Activated CD8-positive, alpha-beta T cell treated with anti-CD3 and anti-CD28 coated beads for 36 hours (primary cell): ENCODE measurements at regions not wholly inside any gene's neighbourhood (a gene's known extent, or its start where the extent isn't known, plus 50 kb on each side); places are given as distances from the start of the nearest gene placed in this dataset.
"Not testable (repeated sequence)": the region's sequence is repeated elsewhere in the genome, so short reads cannot be mapped to it uniquely, and the experiment has no call there.

Experiments used
- ATAC-seq: fragments of 200-7000 bp; cut with Tn5 transposase; one replicate; pipeline ENCODE4 v1.10.0; 2021; ENCODE audit warnings: mild to moderate bottlenecking, moderate library complexity
- CTCF ChIA-PET: fragments of 350-600 bp; sonication (Branson Sonifier 250); formaldehyde crosslinking; loops from one replicate; lab custom pipeline; 2021; ENCODE audit warnings: antibody characterized with exemption; lab: Charles Lee
- POLR2A ChIA-PET: fragments of 350-600 bp; sonication (Branson Sonifier 250); formaldehyde crosslinking; loops from one replicate; lab custom pipeline; 2021; ENCODE audit warnings: antibody characterized with exemption; lab: Charles Lee
- DNase-seq: peaks from one replicate; pipeline ENCODE4 v3.0.0-alpha.2; 2020
- H3K27ac Mint-ChIP-seq: one replicate; pipeline ENCODE4 v1.8.0; 2021; ENCODE audit warnings: mild to moderate bottlenecking, mixed read lengths
- H3K27me3 Mint-ChIP-seq: one replicate; pipeline ENCODE4 v1.8.0; 2021; ENCODE audit warnings: mixed read lengths
- H3K36me3 Mint-ChIP-seq: one replicate; pipeline ENCODE4 v1.8.0; 2021; ENCODE audit warnings: low read depth, mixed read lengths
- H3K4me1 Mint-ChIP-seq: one replicate; pipeline ENCODE4 v1.8.0; 2021; ENCODE audit warnings: low read depth, mixed read lengths
- H3K4me3 Mint-ChIP-seq: one replicate; pipeline ENCODE4 v1.8.0; 2021; ENCODE audit warnings: mild to moderate bottlenecking, moderate library complexity, mixed read lengths
- H3K9me3 Mint-ChIP-seq: one replicate; pipeline ENCODE4 v1.8.0; 2021; ENCODE audit warnings: mixed read lengths
- CTCF ChIP-seq: fragments of 200-600 bp; IDR thresholded peaks from one replicate; pipeline ENCODE4 v1.8.0; 2022; ENCODE audit warnings: antibody characterized with exemption, mild to moderate bottlenecking
- intact Hi-C: fragments of 100-400 bp; cut with micrococcal nuclease; formaldehyde crosslinking; loops from one replicate; pipeline ENCODE4 v1.10.0; 2022

DNA sequence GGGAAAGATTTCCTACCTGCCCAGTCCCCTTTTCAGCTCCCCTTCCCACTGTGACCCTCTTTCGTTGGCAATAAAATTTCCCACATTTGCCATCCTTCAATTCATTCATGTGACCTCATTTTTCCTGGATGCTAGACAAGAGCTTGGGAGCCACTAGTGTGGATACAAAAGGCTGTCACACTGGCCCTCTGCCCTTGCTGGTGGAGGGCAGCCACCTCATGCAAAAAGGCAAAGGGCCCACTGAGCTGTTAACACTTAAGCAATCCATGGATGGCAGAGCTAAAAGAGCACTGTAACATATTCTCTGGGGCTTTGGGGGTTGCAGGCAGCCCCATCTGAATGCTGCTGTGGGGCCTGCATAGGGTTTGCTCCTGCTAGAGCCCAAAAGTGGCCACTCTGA is 315.1 kb downstream of the NEBL start:
- Mint-ChIP-seq H3K27me3 (no peaks in the 10 kb centered on the region), H3K4me1 (no peaks in the 10 kb centered on the region), H3K27ac (no peak overlapping the region), H3K36me3 (no peaks in the 10 kb centered on the region), H3K9me3 (peaks cover 17% of the 10 kb centered on the region), H3K4me3 (no peak overlapping the region)
- intact Hi-C loops = no loop called here
- DNase-seq (no peak), ATAC-seq (no peak)
- no peak for TF ChIP-seq CTCF
- CTCF ChIA-PET = no interaction called here
- POLR2A ChIA-PET = no interaction called here

DNA sequence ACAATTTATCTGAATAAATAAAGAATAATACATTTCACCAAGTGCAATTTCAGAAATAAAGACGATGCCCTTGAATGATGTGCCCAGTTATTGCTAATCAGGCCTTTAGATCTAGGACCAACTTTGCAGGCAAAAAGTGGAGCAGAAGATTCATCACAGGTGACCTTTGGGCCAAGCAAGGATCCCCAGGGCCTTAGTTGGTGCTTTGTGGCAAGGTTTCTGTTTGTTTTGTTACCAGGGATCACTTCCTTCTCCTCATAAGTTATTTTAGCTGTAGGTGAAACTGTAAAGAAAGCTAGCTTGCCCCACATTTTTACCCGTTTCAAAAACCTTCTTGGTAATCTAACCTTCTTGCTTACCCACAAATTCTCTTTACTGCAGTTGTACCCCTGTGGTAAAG is 323.2 kb downstream of the NEBL start:
- TF ChIP-seq CTCF = no peak
- DNase-seq = no peak
- no peaks in the 10 kb centered on the region for H3K36me3 Mint-ChIP-seq

DNA sequence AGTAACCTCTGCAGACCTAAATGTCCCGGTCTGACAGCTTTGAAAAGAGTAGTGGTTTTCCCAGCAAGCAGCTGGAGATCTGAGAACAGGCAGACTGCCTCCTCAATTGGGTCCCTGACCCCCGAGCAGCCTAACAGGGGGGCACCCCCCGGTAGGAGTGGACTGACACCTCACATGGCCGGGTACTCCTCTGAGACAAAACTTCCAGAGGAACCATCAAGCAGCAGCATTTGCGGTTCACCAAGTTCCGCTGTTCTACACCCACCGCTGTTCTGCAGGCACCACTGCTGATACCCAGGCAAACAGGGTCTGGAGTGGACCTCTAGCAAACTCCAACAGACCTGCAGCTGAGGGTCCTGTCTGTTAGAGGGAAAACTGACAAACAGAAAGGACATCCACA is 341.1 kb downstream of the NEBL start:
- intact Hi-C loops, ATAC-seq, H3K4me3 Mint-ChIP-seq, H3K36me3 Mint-ChIP-seq, H3K27ac Mint-ChIP-seq, CTCF ChIA-PET, H3K27me3 Mint-ChIP-seq, DNase-seq, H3K4me1 Mint-ChIP-seq, POLR2A ChIA-PET: not testable (repeated sequence)
- peaks cover 12% of the 10 kb centered on the region for H3K9me3 Mint-ChIP-seq

More for the DNA sequence above, 323.2 kb downstream of the NEBL start:
- POLR2A ChIA-PET = no interaction called here
- no peaks in the 10 kb centered on the region for H3K27me3 Mint-ChIP-seq
- no peak for ATAC-seq
- H3K27ac Mint-ChIP-seq = no peak overlapping the region
- CTCF ChIA-PET = no interaction called here
- no peaks in the 10 kb centered on the region for H3K9me3 Mint-ChIP-seq
- no peaks in the 10 kb centered on the region for H3K4me1 Mint-ChIP-seq
- no peak overlapping the region for H3K4me3 Mint-ChIP-seq
- intact Hi-C loops = no loop called here

- no peak for ATAC-seq
- no peak overlapping the region for H3K4me3 Mint-ChIP-seq
- POLR2A ChIA-PET = no interaction called here
Observed at GRCh38 chr10:20552382-20552781, 344.7 kb downstream of the NEBL start.

DNA sequence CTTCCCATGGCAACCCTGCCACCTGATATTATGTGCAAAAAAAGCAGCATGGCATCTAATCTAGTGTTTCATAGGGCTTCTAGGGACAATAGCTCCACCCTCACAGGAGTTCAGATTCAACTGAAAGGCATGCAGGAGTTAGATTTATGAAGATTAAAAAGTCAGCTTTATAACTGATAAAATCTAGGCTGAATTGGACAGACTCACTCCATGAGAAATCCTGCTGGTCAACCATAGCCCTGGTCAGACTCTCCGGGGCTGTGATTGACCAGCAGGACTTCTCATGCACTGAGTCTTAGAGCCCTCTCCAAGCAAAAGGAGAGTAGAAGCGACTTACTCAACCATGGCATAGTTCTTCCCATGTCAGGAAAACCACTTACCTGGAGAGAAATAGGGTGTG is 345.4 kb downstream of the NEBL start:
- peaks cover 3% of the 10 kb centered on the region for H3K9me3 Mint-ChIP-seq

More at GRCh38 chr10:20552382-20552781, 344.7 kb downstream of the NEBL start:
- CTCF ChIA-PET = no interaction called here
- intact Hi-C loops = no loop called here
- Mint-ChIP-seq H3K4me1 (no peaks in the 10 kb centered on the region), H3K36me3 (no peaks in the 10 kb centered on the region), H3K27me3 (no peaks in the 10 kb centered on the region), H3K27ac (no peak overlapping the region), H3K9me3 (peaks cover 5% of the 10 kb centered on the region)
- TF ChIP-seq CTCF = no peak
- no peak for DNase-seq

More for the DNA sequence above, 345.4 kb downstream of the NEBL start:
- Mint-ChIP-seq H3K27ac (no peak overlapping the region), H3K36me3 (no peaks in the 10 kb centered on the region), H3K27me3 (no peaks in the 10 kb centered on the region), H3K4me1 (no peaks in the 10 kb centered on the region), H3K4me3 (no peak overlapping the region)
- POLR2A ChIA-PET = no interaction called here
- intact Hi-C loops = no loop called here
- no peak for DNase-seq
- CTCF ChIA-PET = no interaction called here
- no peak for TF ChIP-seq CTCF
- ATAC-seq = no peak
